GM18870 (cell line): ENCODE measurements at regions not wholly inside any gene's neighbourhood (a gene's known extent, or its start where the extent isn't known, plus 50 kb on each side); places are given as distances from the start of the nearest gene placed in this dataset.

Experiments
- ATAC-seq: cut with Tn5 transposase; IDR thresholded peaks from one replicate; pipeline ENCODE4 v1.9.1; 2021; ENCODE audit warnings: moderate library complexity; ENCODE audit not compliant: unreplicated experiment

- ATAC-seq: no peak
Observed at GRCh38 chr20:11604339-11604738, 313.4 kb upstream of the BTBD3 start.

- no peak for ATAC-seq
Observed at GRCh38 chr20:11607047-11607446, 310.6 kb upstream of the BTBD3 start.

GRCh38 chr20:11608736-11609135 lies 309.0 kb upstream of the BTBD3 start:
- no peak for ATAC-seq

GRCh38 chr20:11624704-11625103 lies 293.0 kb upstream of the BTBD3 start:
- no peak for ATAC-seq

GRCh38 chr20:11626551-11626950 lies 291.1 kb upstream of the BTBD3 start:
- no peak for ATAC-seq

- no peak for ATAC-seq
Observed at GRCh38 chr20:11642866-11643265, 274.8 kb upstream of the BTBD3 start.

- no peak for ATAC-seq
Observed at GRCh38 chr20:11646359-11646758, 271.3 kb upstream of the BTBD3 start.

GRCh38 chr20:11650566-11650965 lies 267.1 kb upstream of the BTBD3 start:
- no peak for ATAC-seq

GRCh38 chr20:11651138-11651537 lies 266.6 kb upstream of the BTBD3 start:
- ATAC-seq: no peak

GRCh38 chr20:11651647-11652046 lies 266.0 kb upstream of the BTBD3 start:
- no peak for ATAC-seq

- no peak for ATAC-seq
Observed at GRCh38 chr20:11652128-11652527, 265.6 kb upstream of the BTBD3 start.

- no peak for ATAC-seq
Observed at GRCh38 chr20:11654766-11655165, 262.9 kb upstream of the BTBD3 start.

GRCh38 chr20:11660673-11661072 lies 257.0 kb upstream of the BTBD3 start:
- ATAC-seq: no peak

- no peak for ATAC-seq
Observed at GRCh38 chr20:11671015-11671511, 246.6 kb upstream of the BTBD3 start.

GRCh38 chr20:11672959-11673358 lies 244.7 kb upstream of the BTBD3 start:
- ATAC-seq: no peak

- ATAC-seq: no peak
Observed at GRCh38 chr20:11675920-11676629, 241.6 kb upstream of the BTBD3 start.

- ATAC-seq: no peak
Observed at GRCh38 chr20:11676630-11677287, 240.9 kb upstream of the BTBD3 start.

GRCh38 chr20:11677428-11677827 lies 240.3 kb upstream of the BTBD3 start:
- ATAC-seq: no peak

GRCh38 chr20:11677836-11678235 lies 239.9 kb upstream of the BTBD3 start:
- no peak for ATAC-seq

- no peak for ATAC-seq
Observed at GRCh38 chr20:11682285-11682684, 235.4 kb upstream of the BTBD3 start.

GRCh38 chr20:11686195-11686594 lies 231.5 kb upstream of the BTBD3 start:
- ATAC-seq: no peak

GRCh38 chr20:11686820-11687543 lies 230.7 kb upstream of the BTBD3 start:
- ATAC-seq: no peak
